ENCODE measurements at regions not wholly inside any gene's neighbourhood (a gene's known extent, or its start where the extent isn't known, plus 50 kb on each side); places are given as distances from the start of the nearest gene placed in this dataset.

- RAD21 ChIA-PET (ENCODE audit: low non-redundant PET in 1 of 2, low total read pairs in 2 of 2, uncharacterized antibody in 2 of 2, unreplicated experiment in 2 of 2): no interaction called here
Observed at GRCh38 chr14:39784461-39784860, 352.2 kb upstream of the FBXO33 start.

More at GRCh38 chr14:39784461-39784860, 352.2 kb upstream of the FBXO33 start:
- no peak overlapping the region for H2AFZ ChIP-seq (ENCODE audit: low read depth, low read length, poor library complexity, severe bottlenecking)
- ChIA-PET POLR2A (no interaction called here), CTCF (no interaction called here)
- no peak overlapping the region for H3K4me3 ChIP-seq (replicated peaks in 1 of 2; ENCODE audit: low read depth in 1 of 2, low read length in 2 of 2)
- H3K36me3 ChIP-seq (ENCODE audit: control insufficient read depth in 1 of 2, insufficient read depth in 2 of 2, low read length in 2 of 2): no peaks in the 10 kb centered on the region
- H4K20me1 ChIP-seq (ENCODE audit: insufficient read depth): no peaks in the 10 kb centered on the region
- H3K9me2 ChIP-seq (ENCODE audit: insufficient read depth): no peaks in the 10 kb centered on the region
- no peaks in the 10 kb centered on the region for H3K79me2 ChIP-seq (ENCODE audit: insufficient read depth, low read length)
- ATAC-seq (no peak), DNase-seq (ENCODE audit: low read depth, low spot score) (no peak)
- intact Hi-C loops (cut with micrococcal nuclease): no loop called here
- H3K9ac ChIP-seq (ENCODE audit: low read length): no peak overlapping the region
- H3K27me3 ChIP-seq (ENCODE audit: insufficient read depth, low read length): no peaks in the 10 kb centered on the region
- TF ChIP-seq CBX3 (IDR thresholded peaks at IDR 0.05; ENCODE audit: low read depth): no peak
- TF ChIP-seq FOSL1 (IDR thresholded peaks at IDR 0.05; ENCODE audit: low read depth): no peak
- no peak for TF ChIP-seq POLR2A (IDR thresholded peaks at IDR 0.05; ENCODE audit: borderline replicate concordance, extremely low read depth, insufficient read depth, insufficient read length)
- no peak for TF ChIP-seq SRF (IDR thresholded peaks at IDR 0.05; ENCODE audit: low read depth)
- no peak for TF ChIP-seq CEBPB (IDR thresholded peaks at IDR 0.05; ENCODE audit: low read depth)
- TF ChIP-seq EGR1 (IDR thresholded peaks at IDR 0.05; ENCODE audit: low read depth): no peak
- TF ChIP-seq JUND (IDR thresholded peaks at IDR 0.05): no peak
- TF ChIP-seq ZBTB33 (IDR thresholded peaks at IDR 0.05; ENCODE audit: extremely low read depth, insufficient replicate concordance, low read length): no peak
- no peak for TF ChIP-seq ELF1 (IDR thresholded peaks at IDR 0.05; ENCODE audit: borderline replicate concordance, low read depth)
- TF ChIP-seq MAX (IDR thresholded peaks at IDR 0.05): no peak
- TF ChIP-seq ZFX (IDR thresholded peaks at IDR 0.05): no peak
- no peak for TF ChIP-seq CTCF (IDR thresholded peaks at IDR 0.05 in 2 of 3, conservative IDR thresholded peaks at IDR 0.05 in 1 of 3; ENCODE audit: borderline replicate concordance in 1 of 3, insufficient read depth in 1 of 3, low read depth in 2 of 3, low read length in 2 of 3)
- no peak for TF ChIP-seq SIN3A (IDR thresholded peaks at IDR 0.05; ENCODE audit: low read depth)
- TF ChIP-seq REST (IDR thresholded peaks at IDR 0.05; ENCODE audit: low read depth): no peak
- TF ChIP-seq POLR2AphosphoS5 (IDR thresholded peaks at IDR 0.05; ENCODE audit: low read depth, low read length): no peak
- TF ChIP-seq ATF3 (IDR thresholded peaks at IDR 0.05): no peak
- no peak for TF ChIP-seq YY1 (IDR thresholded peaks at IDR 0.05; ENCODE audit: extremely low read depth, insufficient replicate concordance, low read depth, low read length)
- TF ChIP-seq SP1 (IDR thresholded peaks at IDR 0.05; ENCODE audit: low read depth): no peak
- no peak for TF ChIP-seq EZH2phosphoT487 (IDR thresholded peaks at IDR 0.05; ENCODE audit: borderline replicate concordance)
- no peak for TF ChIP-seq ZNF274 (IDR thresholded peaks at IDR 0.05; ENCODE audit: low read depth, low read length)
- BruUV-seq (replicated peaks): no TSS peak
- H3K4me2 ChIP-seq (ENCODE audit: low read length): no peak overlapping the region
- no peaks in the 10 kb centered on the region for H3K9me3 ChIP-seq (ENCODE audit: control insufficient read depth in 1 of 2, insufficient read depth in 1 of 2, low read depth in 1 of 2, low read length in 2 of 2)
- no peak overlapping the region for H3K27ac ChIP-seq (ENCODE audit: low read depth, low read length)
- H3K4me1 ChIP-seq (ENCODE audit: control insufficient read depth in 1 of 2, insufficient read depth in 2 of 2, low read length in 2 of 2): no peaks in the 10 kb centered on the region
